B cell (primary cell): ENCODE measurements at regions not wholly inside any gene's neighbourhood (a gene's known extent, or its start where the extent isn't known, plus 50 kb on each side); places are given as distances from the start of the nearest gene placed in this dataset.

Experiments used
- EZH2 ChIP-seq: IDR thresholded peaks from 2 replicates; pipeline ENCODE4 v1.6.1; 2012; ENCODE audit warnings: borderline replicate concordance, low read depth, mild to moderate bottlenecking, moderate library complexity, low read length; ENCODE audit not compliant: insufficient read depth, poor library complexity, severe bottlenecking
- TF ChIP-seq, protein P1 (sequence below): fragments of 200-600 bp; IDR thresholded peaks from one replicate; pipeline ENCODE4 v1.8.0; 2022; ENCODE audit warnings: antibody characterized with exemption, mild to moderate bottlenecking

DNA sequence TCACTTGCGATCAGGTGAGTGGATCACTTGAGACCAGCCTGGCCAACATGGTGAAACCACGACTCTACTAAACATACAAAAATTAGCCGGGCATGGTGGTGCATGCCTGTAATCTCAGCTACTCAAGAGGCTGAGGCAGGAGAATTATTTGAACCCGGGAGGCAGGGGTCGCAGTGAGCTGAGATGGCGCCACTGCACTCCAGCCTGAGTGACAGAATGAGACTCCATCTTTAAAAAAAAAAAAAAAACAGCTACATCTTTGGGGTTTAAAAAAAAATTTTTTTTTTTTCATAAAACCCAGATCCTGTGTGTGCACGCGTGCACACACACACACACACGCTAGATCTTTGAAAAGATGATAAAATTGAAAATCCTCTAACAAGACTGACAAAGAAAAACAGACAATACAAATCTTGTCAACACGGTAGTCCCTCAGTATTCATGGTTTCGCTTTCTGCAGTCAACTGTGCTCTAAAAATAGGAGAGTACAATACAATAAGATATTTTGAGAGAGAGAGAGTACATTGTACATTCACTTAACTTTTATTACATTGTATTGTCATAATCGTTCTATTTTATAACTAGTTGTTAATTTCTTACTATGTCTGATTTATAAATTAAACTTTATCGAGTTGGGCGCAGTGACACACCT lies 295.3 kb upstream of the RGS6 start:
- TF ChIP-seq, protein P1, sequence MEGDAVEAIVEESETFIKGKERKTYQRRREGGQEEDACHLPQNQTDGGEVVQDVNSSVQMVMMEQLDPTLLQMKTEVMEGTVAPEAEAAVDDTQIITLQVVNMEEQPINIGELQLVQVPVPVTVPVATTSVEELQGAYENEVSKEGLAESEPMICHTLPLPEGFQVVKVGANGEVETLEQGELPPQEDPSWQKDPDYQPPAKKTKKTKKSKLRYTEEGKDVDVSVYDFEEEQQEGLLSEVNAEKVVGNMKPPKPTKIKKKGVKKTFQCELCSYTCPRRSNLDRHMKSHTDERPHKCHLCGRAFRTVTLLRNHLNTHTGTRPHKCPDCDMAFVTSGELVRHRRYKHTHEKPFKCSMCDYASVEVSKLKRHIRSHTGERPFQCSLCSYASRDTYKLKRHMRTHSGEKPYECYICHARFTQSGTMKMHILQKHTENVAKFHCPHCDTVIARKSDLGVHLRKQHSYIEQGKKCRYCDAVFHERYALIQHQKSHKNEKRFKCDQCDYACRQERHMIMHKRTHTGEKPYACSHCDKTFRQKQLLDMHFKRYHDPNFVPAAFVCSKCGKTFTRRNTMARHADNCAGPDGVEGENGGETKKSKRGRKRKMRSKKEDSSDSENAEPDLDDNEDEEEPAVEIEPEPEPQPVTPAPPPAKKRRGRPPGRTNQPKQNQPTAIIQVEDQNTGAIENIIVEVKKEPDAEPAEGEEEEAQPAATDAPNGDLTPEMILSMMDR = no peak
- no peak for TF ChIP-seq EZH2
